Neural progenitor cell (in vitro differentiated cells): ENCODE measurements at regions not wholly inside any gene's neighbourhood (a gene's known extent, or its start where the extent isn't known, plus 50 kb on each side); places are given as distances from the start of the nearest gene placed in this dataset.

Experiments used
- EZH2 ChIP-seq: fragments of 200-600 bp; sonication (generic); IDR thresholded peaks from 2 replicates; pipeline ENCODE4 v1.6.1; 2017; ENCODE audit warnings: antibody characterized with exemption, mild to moderate bottlenecking, moderate library complexity
- EZH2phosphoT487 ChIP-seq: fragments of 200-600 bp; sonication (generic); IDR thresholded peaks from 2 replicates; pipeline ENCODE4 v1.6.1; 2017; ENCODE audit warnings: antibody characterized with exemption
- TF ChIP-seq, protein P1 (sequence below): fragments of 200-600 bp; sonication (generic); IDR thresholded peaks from 2 replicates; pipeline ENCODE4 v1.5.1; 2017; ENCODE audit warnings: antibody characterized with exemption, mild to moderate bottlenecking

DNA sequence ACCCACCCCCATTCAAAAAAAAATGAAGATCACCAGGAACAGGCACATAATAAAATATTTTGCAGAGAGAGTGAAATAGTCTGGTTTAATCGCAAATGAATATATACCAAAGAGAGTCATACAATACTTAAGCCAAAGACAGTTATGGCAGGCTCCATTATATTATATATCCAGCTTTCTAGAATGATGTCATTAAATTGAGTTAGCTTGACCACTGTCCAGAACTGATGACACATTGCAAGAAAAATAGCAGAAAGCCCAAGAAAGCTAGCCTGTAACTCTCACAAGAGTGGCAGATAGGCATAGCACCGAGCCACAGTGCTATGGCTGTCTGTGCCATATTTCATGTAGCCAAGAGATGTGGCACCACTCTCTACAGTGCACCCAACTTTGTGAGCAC, 231.9 kb upstream of the SEMA6D start:
- TF ChIP-seq EZH2: no peak
- TF ChIP-seq, protein P1, sequence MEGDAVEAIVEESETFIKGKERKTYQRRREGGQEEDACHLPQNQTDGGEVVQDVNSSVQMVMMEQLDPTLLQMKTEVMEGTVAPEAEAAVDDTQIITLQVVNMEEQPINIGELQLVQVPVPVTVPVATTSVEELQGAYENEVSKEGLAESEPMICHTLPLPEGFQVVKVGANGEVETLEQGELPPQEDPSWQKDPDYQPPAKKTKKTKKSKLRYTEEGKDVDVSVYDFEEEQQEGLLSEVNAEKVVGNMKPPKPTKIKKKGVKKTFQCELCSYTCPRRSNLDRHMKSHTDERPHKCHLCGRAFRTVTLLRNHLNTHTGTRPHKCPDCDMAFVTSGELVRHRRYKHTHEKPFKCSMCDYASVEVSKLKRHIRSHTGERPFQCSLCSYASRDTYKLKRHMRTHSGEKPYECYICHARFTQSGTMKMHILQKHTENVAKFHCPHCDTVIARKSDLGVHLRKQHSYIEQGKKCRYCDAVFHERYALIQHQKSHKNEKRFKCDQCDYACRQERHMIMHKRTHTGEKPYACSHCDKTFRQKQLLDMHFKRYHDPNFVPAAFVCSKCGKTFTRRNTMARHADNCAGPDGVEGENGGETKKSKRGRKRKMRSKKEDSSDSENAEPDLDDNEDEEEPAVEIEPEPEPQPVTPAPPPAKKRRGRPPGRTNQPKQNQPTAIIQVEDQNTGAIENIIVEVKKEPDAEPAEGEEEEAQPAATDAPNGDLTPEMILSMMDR: no peak
- no peak for TF ChIP-seq EZH2phosphoT487
